ENCODE measurements at regions not wholly inside any gene's neighbourhood (a gene's known extent, or its start where the extent isn't known, plus 50 kb on each side); places are given as distances from the start of the nearest gene placed in this dataset.

- Histone ChIP-seq H3K27ac (no peak overlapping the region), H3K4me1 (no peaks in the 10 kb centered on the region), H3K27me3 (no peaks in the 10 kb centered on the region), H3K9me3 (no peaks in the 10 kb centered on the region), H3K4me3 (no peak overlapping the region), H3K36me3 (no peaks in the 10 kb centered on the region)
- no peak for DNase-seq
- intact Hi-C loops (cut with DNase I; ENCODE audit: low total_unique reads) (no loop called here), in situ Hi-C loops (cut with MboI; ENCODE audit: low pct_ligation_motif_present in 1 of 4, low pct_unique_long_range_greater_than_20kb in 1 of 4, low sequenced_read_pairs in 3 of 4) (no loop called here)
- TF ChIP-seq POLR2A (IDR thresholded peaks at IDR 0.05), result no peak
- no peak for TF ChIP-seq POLR2AphosphoS5 (IDR thresholded peaks at IDR 0.05)
- TF ChIP-seq CTCF (IDR thresholded peaks at IDR 0.05), result no peak
- TF ChIP-seq EP300 (IDR thresholded peaks at IDR 0.05; ENCODE audit: low read depth), result no peak
- 75 to 98% methylated on average over 1 of the region's 1 CpG for WGBS, 2 donors (ENCODE audit: low coverage in 1 of 2)
Measured at GRCh38 chr3:96202181-96202580, 612.2 kb upstream of the EPHA6 start.

DNA sequence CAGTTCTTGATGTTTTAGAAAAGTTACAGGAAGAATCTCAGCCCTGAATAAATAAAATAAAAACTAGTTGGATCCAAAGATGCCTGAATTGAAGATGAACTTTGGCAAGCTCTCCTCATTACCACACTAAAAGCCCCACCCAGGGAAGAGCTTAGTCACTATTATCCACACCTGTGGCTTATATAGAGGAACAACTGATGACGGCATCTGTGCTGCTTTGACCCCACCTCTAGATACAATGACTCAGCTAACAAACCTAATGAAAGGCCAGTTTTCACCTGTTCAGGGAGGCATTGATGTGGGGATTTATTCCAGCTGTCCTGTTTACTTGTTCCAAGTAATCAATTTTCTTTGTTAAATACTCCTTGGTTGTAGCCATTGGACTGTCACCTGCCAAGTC lies 604.7 kb upstream of the EPHA6 start:
- Histone ChIP-seq H3K36me3 (no peaks in the 10 kb centered on the region), H3K9me3 (no peaks in the 10 kb centered on the region), H3K27me3 (no peaks in the 10 kb centered on the region), H3K4me1 (no peaks in the 10 kb centered on the region), H3K27ac (no peak overlapping the region), H3K4me3 (no peak overlapping the region)
- WGBS, 2 donors (ENCODE audit: low coverage in 1 of 2), result 50% methylated on average over 1 of the region's 1 CpG; no CpG with 5 or more reads in 1 of the 2 donors
- intact Hi-C loops (cut with DNase I; ENCODE audit: low total_unique reads), result no loop called here
- TF ChIP-seq POLR2AphosphoS5 (IDR thresholded peaks at IDR 0.05) (no peak), EP300 (IDR thresholded peaks at IDR 0.05; ENCODE audit: low read depth) (no peak), POLR2A (IDR thresholded peaks at IDR 0.05) (no peak), CTCF (IDR thresholded peaks at IDR 0.05) (no peak)
- in situ Hi-C loops (cut with MboI; ENCODE audit: low pct_ligation_motif_present in 1 of 4, low pct_unique_long_range_greater_than_20kb in 1 of 4, low sequenced_read_pairs in 3 of 4), result no loop called here
- DNase-seq, result no peak

- in situ Hi-C loops (cut with MboI; ENCODE audit: low pct_ligation_motif_present in 1 of 4, low pct_unique_long_range_greater_than_20kb in 1 of 4, low sequenced_read_pairs in 3 of 4), result no loop called here
- no peaks in the 10 kb centered on the region for H3K36me3 ChIP-seq
- H3K9me3 ChIP-seq, result no peaks in the 10 kb centered on the region
- no peak overlapping the region for H3K4me3 ChIP-seq
- no peaks in the 10 kb centered on the region for H3K4me1 ChIP-seq
- intact Hi-C loops (cut with DNase I; ENCODE audit: low total_unique reads), result no loop called here
- H3K27me3 ChIP-seq, result no peaks in the 10 kb centered on the region
- TF ChIP-seq POLR2AphosphoS5 (IDR thresholded peaks at IDR 0.05) (no peak), POLR2A (IDR thresholded peaks at IDR 0.05) (no peak), CTCF (IDR thresholded peaks at IDR 0.05) (no peak), EP300 (IDR thresholded peaks at IDR 0.05; ENCODE audit: low read depth) (no peak)
- no peak for DNase-seq
- WGBS, 2 donors (ENCODE audit: low coverage in 1 of 2), result 86 to 88% methylated on average over 3 of the region's 3 CpGs
- no peak overlapping the region for H3K27ac ChIP-seq
Measured at GRCh38 chr3:96213393-96213792, 601.0 kb upstream of the EPHA6 start.

DNA sequence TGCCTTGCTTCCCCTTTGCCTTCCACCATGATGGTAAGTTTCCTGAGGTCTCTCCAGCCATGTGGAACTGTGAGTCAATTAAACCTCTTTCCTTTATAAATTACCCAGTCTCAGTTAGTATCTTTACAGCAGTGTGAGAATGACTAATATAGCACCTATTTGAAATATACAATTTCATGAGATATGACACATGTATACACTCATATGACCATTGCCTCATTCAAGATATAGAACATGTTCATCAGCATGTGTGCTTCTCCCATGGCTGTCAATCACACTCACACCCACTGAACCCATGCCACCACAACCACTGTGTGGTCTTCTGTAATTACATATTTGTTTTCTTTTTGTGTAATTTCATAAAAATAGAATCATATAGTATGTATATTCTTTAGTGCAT lies 599.5 kb upstream of the EPHA6 start:
- Histone ChIP-seq H3K27me3 (no peaks in the 10 kb centered on the region), H3K4me1 (no peaks in the 10 kb centered on the region), H3K4me3 (no peak overlapping the region), H3K9me3 (no peaks in the 10 kb centered on the region), H3K27ac (no peak overlapping the region), H3K36me3 (no peaks in the 10 kb centered on the region)
- DNase-seq, result no peak
- in situ Hi-C loops (cut with MboI; ENCODE audit: low pct_ligation_motif_present in 1 of 4, low pct_unique_long_range_greater_than_20kb in 1 of 4, low sequenced_read_pairs in 3 of 4) (no loop called here), intact Hi-C loops (cut with DNase I; ENCODE audit: low total_unique reads) (loop anchor here (2.0 kb wide), 1 partner anchor 64 kb away; no protein-coding TSS in a partner anchor)
- TF ChIP-seq EP300 (IDR thresholded peaks at IDR 0.05; ENCODE audit: low read depth), result no peak
- no peak for TF ChIP-seq POLR2AphosphoS5 (IDR thresholded peaks at IDR 0.05)
- no peak for TF ChIP-seq POLR2A (IDR thresholded peaks at IDR 0.05)
- no peak for TF ChIP-seq CTCF (IDR thresholded peaks at IDR 0.05)

Data from transverse colon (tissue), 4 donors.